Activated CD4-positive, alpha-beta T cell treated with anti-CD3 and anti-CD28 coated beads for 4 hours (primary cell): ENCODE measurements at regions not wholly inside any gene's neighbourhood (a gene's known extent, or its start where the extent isn't known, plus 50 kb on each side); places are given as distances from the start of the nearest gene placed in this dataset.
"Not testable (repeated sequence)": the region's sequence is repeated elsewhere in the genome, so short reads cannot be mapped to it uniquely, and the experiment has no call there.

Experiments used
- DNase-seq, 2 donors: peaks; one replicate each; pipeline ENCODE4 v3.0.0-alpha.2; 2020

GRCh38 chr7:67361150-67361549, 364.5 kb downstream of the TYW1 start:
- DNase-seq, result no peak

DNA sequence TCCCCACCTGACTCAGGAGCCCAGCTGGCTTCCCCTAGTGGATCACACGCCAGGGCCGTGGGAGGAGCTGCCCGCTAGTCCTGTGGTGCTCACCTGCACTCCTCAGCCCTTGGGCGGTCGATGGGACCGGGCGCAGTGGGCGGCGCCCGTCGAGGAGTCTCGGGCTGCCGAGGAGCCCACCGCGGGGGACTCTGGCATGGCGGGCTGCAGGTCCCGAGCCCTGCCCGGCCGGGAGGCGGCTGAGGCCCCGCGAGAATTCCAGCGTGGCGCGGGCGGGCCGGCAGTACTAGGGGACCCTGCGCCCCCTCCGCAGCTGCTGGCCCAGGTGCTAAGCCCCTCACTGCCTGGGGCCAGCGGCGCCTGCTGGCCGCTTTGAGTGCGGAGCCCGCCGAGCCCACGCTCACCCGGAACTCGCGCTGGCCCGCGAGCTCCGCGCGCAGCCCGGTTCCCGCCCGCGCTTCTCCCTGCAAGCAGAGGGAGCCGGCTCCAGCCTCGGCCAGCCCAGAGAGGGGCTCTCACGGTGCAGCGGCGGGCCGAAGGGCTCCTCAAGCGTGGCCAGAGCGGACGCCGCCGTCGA, 367.9 kb downstream of the TYW1 start:
- DNase-seq, result no peak

DNA sequence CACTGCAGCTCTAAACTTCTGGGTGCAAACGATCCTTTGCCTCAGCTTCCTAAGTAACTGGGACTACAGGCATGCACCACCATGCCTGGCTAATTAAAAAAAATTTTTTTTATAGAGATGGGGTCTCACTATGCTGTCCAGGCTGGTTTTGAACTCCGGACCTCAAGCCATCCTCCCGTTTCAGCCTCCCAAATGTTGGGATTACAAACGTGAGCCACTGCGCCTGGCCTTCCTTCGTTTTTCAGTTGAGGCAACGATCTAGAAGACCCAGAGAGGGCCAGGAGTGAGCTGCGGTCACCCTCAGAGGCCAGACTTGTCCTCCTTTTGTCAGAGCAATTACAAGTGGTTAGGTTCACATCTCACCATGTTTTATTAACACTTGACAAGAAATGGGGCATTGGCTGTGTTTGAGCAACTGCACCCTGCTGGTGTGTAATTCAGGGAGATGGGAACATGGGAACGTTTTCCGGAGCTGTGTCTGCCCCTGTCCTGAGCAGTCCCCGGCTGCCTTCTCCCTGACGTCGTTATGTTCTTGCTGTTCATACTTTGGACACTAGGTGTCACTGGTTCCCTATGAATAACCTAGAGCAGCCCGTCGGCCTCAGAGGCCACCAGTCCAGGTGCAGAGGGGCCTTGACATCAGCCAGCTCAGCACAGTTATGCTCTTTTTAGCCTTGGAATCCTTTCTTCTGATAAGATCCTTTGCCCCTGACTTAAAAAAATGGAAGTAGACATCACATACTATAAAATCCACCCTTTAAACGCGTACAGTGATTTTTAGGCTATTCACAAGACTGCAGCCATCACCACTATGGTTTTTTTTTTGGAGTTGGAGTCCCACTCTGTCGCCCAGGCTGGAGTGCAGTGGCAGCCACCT, 375.0 kb downstream of the TYW1 start:
- DNase-seq, result peak; percentile 26 to 63

DNA sequence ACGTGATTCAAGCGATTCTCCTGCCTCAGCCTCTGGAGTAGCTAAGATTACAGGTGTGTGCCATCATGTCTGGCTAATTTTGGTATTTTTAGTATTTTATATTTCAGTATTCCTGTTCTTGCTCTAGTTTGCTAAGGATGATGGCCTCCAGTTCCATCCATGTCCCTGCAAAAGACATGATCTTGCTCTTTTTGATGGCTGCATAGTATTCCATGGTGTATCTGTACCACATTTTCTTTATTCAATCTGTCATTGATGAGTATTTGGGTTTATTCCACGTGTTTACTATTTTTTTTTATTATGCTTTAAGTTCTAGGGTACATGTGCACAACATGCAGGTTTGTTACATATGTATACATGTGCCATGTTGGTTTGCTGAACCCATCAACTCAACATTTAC, 376.8 kb downstream of the TYW1 start:
- not testable (repeated sequence) for DNase-seq

DNA sequence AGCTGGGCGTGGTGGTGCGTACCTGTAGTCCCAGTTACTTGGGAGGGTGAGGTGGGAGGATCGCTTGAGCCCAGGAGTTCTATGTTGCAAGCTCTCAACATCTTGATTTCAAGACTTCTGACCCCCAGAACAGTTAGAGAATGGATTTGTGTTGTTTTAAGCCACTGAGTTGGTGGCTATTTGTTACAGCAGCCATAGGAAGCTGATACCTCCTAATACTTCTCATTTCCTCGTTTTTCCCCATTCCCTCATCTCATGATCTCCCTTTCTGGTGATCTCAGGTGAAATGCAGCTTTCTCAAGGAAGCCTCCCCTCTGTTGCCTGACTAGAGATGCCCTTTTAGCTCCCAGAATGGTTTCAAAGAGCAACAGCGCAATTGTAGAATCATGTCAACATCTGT, 378.8 kb downstream of the TYW1 start:
- DNase-seq, result no peak

DNA sequence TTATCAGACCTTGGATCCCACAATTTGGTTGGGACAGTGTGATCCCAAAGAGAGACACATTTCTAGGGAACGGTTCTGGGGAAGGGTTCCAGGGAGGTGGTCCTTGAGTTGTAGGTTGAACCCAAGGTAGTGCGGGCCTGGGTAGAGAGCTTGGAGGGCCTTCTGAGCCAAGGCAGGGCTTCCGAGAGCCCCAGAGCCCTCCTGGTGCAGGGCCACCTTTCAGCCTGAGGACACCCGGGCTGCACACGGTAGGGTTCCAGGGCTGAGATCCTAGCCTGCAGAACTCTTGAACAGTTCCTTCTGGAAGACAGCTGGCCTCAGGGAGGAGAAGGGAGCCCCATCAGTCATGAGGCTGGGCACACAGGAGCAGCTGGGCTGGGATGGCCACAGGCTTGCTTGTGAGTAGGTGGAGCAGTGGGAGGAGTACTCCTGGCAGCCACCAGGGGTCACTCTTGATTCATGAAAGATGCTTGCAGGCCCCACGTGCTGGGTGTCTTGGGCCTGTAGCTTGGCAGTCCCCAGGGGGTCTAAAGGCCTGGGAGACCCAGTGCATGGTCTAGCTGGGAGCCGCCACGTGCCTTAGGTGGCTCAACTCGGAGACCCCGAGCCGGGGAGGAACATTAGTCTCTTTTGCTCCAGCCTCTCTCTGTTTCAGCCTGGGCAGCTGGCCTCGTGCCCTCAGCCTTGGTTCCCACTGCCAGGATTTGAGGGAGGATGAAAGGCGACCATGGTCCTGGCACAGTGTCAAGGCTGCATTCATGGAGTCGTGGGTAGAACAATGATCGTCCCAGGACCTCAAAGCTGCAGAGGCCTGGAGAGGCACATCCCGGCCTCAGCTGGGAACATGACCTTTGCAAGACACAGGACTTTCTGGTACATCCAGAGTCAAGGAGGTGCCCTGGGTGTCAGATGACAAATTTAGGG, 381.6 kb downstream of the TYW1 start:
- peak; percentile 25 to 43 for DNase-seq

DNA sequence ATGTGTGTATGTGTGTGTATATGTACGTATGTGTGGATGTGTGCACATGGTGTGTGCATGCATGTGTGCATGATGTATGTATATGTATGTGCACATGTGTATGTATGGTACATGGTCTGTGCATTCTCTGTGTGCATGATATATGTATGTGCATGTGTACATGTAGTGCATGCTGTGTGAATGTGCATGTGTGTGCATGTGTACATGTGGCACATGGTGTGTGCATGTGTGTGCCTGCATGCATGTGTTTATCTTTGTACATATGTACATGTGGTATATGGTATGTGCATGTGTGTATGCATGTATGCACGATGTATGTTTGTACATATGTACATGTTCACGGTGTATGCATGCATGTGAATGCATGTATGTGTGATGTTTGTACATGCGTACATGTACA, 383.7 kb downstream of the TYW1 start:
- DNase-seq, result no peak

- no peak for DNase-seq
These were observed 384.2 kb downstream of the TYW1 start for GRCh38 chr7:67380858-67381257.

DNA sequence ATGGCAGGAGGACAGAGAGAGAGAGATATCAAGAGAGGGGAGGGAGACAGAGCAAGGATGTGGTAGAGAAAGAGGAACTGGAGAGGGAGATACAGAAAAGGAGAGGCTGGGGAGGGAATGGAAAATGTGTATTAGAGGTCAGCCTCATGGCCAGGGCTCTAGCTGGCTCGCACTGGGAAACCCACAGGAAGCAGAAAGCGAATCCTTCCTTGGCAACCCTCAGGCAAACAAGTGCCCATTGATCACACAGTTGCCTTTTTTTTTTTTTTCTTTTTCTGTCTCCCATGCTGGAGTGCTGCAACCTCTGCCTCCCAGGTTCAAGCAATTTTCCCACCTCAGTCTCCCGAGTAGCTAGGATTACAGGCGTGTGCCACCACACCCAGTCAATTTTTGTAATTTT, 391.2 kb downstream of the TYW1 start:
- no peak for DNase-seq

GRCh38 chr7:67391168-67391567, 394.5 kb downstream of the TYW1 start:
- no peak for DNase-seq

DNA sequence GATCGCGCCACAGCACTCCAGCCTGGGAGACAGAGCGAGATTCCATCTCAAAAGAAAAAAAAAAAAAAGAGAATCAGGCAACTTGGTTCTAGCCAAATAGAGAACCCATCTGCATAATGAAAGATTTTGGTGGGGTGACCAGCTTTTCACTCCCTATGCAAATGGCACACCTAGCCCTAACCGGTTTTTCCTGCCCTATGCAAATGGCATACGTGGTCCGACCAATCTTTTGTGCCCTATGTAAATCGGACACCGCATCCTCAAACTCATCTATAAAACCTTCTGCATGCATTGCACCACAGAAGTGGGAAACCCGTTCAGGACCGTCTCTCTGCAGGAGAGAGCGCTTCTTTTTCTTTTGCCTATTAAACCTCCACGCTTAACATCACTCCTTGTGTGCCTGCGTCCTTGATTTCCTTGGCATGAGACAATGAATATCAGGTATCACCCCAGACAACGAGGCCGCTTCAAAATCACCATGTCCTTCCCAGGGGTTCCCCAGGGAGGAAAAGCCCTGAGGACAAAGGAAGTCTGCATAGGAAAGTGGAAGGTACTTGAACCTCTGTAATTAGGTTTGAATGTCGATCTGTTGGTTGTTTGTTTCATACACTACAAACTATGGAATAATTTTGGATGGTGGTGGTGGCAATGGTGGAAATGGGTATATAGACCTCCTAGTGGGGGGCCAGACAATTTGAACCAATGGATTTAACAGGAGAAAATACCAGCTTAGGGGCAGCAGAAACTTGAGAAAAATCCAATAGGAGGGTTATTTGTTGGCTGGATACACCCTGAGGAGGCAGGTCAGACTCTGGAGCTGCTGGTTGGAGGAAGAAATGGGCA, 396.2 kb downstream of the TYW1 start:
- DNase-seq, result no peak

DNA sequence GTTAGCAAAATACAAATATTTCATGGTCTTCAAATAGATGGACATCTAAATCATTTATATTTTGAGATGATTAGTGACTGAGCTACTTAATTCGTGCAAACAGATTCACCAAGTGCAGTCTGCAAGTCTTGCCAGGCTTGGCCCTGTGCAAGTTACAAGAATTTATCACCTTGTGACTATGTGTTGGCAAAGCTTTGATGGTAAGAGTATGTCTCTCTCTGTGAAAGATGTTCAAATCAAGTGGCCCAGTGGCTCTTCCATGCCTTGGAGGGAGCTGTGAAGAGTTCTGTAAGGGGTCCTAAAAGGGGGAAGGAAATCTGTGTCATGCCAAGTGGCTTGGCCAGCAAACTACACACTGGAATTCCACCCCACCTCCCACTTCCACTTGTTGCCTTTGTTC, 397.3 kb downstream of the TYW1 start:
- no peak for DNase-seq

DNA sequence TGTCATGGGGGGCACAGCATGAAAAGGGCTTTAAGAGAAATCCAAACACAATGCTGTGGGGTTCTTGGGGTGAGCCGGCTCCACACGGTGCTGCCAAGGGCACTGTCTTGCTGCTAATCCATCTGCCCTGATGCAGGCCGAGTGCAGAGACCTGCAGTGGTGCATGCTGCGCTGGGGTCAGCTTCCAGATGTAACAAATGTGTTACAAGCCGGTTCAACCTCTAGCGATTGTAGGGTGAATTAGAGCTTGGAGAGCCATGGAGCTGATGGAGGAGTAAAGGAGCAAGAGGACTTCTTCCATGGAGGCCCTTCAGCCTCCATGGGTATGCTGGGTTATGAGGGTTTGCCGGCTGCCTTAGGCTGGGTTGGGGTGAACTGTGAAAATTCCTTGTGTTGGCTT, 402.3 kb downstream of the TYW1 start:
- no peak for DNase-seq

- DNase-seq, result no peak
These were observed 404.9 kb downstream of the TYW1 start for GRCh38 chr7:67401492-67401891.

DNA sequence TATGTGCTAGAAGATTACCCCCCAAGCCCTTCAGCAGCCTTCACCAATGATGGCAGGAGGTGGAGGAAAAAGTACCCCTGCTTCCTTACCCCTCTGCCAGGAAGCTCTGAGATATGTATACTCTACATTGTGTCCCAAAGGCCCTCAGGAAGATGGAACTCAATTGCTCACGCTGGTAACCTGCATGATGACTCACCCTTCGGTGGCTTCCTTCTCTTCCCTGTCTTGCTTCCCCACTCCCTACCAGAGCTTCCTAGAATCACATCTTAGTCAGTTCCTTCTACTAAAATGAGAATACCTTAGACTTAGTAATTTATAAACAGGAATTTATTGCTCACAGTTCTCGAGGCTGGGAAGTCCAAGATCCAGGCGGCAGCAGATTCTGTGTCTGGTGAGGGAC, 405.6 kb downstream of the TYW1 start:
- no peak for DNase-seq

DNA sequence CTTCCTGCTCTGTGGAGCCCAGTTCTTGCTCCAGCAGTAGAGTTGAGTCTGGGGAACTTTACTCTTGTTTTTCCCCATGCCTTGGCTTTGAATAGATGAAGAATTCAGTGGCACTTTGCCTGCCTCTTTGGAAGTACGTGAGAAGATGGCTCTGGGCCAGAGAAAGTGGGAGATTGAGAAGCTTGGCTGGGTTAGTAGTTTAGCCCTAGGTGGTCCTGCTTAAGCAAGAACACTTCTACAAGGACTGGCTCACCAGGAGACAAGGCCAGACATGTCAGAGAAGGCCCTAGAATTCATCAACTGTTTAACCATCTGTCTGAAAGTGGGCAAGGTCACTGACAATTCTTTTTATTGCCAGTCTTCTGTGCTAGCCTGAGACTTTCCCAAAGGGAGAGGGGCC, 410.3 kb downstream of the TYW1 start:
- no peak for DNase-seq

GRCh38 chr7:67407392-67408071, 410.9 kb downstream of the TYW1 start:
- DNase-seq, result no peak

- no peak for DNase-seq
These were observed 411.5 kb downstream of the TYW1 start for GRCh38 chr7:67408109-67408508.

DNA sequence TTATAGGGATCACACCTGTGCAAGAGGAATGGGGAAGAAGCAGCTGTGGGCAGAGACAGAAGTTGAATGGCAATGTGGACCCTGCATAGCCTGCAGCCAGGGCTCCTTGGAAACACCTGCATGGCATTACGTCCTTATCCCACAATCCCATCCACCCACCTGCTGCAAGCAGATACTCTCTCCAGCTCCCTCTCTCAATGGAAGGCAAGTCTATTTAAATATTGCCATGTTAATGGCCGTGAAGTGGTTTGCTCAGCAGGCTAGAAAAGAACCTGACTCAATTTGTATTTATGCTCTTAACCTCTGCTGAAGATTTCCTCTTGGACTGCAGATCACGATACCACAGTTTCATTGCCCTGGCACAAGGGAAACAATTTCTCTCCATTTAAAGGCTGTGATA, 417.0 kb downstream of the TYW1 start:
- DNase-seq, result no peak

DNA sequence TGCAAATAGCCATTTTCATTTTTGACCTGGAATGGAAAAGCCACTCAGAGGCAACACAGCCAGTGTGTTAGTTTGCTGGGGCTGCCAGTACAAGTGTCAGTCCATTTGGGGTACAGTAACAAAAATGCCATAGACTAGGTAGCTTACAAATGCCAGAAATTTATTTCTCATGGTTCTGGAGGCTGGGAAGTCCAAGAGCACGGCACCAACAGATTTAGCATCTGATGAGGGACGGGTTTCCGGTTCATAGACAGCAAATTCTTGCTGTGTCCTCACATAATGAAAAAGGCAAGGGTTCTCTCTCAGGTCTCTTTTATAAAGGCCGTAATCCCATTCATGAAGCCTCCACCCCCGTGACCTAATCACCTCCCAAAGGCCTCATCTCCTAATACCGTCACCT, 418.2 kb downstream of the TYW1 start:
- no peak for DNase-seq

DNA sequence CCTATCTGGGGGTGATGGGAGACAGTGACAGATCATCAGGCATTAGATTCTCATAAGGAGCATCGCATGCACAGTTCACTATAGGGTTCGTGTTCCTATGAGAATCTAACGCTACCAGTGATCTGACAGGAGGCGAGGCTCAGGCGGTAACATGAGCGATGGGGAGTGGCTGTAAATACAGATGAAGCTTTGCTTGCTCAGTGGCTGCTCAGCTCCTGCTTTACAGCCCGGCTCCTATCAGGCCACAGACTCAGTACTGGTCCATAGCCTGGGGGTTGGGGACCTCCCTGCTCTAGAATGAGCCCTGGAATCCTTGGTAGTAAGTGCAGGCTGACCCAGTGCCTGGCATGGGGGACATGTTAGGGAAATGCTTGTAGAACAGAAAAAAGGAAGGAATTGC, 426.0 kb downstream of the TYW1 start:
- no peak for DNase-seq

DNA sequence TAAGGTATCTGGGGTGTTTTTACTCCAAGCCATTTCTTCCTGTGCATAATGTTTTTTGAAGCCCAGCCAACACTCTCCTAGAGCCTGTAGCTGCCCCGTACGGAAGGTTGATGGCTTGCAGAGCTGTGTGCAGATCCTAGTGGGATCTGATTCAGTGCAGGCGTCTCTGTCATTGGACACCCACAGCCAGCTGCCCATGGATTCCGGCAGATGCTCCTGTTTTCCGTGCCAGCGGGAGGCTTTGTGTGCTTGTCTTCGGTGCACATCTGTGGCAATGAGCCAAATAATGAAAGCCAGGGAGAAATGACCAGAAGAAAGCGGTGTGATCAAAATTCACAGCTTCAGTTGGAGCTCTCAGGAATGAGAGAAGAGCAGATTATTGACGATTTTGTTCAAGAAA, 426.4 kb downstream of the TYW1 start:
- no peak for DNase-seq
